Right renal pelvis (tissue), 4 donors: ENCODE measurements at regions not wholly inside any gene's neighbourhood (a gene's known extent, or its start where the extent isn't known, plus 50 kb on each side); places are given as distances from the start of the nearest gene placed in this dataset.

Experiments
- DNase-seq, 4 donors: peaks; one replicate each; pipeline ENCODE4 v3.0.0-alpha.2; 2013; ENCODE audit warnings: low read depth in 4 of 4, low spot score in 3 of 4, missing footprints in 1 of 4

DNA sequence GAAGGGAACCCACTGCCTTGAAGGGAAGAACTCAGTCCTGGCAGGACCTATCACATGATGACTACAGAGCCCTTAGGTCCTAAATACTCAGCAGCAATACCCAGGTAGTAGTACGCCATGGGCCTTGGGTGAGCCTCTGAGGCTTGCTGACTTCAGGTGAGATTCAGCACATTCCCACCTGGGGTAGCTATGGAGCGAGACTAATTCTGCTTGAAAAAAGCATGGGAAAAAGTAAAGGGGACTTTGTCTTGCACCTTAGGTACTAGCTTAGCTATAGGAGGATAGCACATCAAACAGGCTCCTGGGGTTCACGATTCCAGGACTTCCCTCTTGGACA, 98.2 kb upstream of the MEOX2 start:
- no peak for DNase-seq

GRCh38 chr7:15783987-15784693, 97.7 kb upstream of the MEOX2 start:
- DNase-seq: peak in 1 of 4 donors; percentile 30

DNA sequence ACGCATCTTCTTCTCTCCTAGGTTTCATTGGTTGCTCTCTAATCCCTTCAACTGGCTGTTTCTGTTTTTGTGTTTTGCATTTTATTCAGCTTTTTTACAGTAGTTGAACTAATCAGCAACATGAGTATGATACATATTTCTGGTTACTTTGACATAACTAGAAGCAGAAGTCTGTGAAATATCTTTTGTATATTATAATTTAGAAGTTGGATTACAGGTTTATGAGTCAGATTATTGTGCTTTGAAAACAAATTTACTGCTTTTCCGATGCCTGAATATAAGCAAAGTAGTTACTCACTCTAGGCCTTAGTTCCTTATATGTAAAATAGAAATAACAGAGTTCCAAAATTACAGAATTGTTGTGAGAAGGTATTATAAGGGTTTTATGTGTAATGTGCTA, 96.2 kb upstream of the MEOX2 start:
- no peak for DNase-seq

- no peak for DNase-seq
These were observed 95.5 kb upstream of the MEOX2 start for GRCh38 chr7:15781944-15782343.

DNA sequence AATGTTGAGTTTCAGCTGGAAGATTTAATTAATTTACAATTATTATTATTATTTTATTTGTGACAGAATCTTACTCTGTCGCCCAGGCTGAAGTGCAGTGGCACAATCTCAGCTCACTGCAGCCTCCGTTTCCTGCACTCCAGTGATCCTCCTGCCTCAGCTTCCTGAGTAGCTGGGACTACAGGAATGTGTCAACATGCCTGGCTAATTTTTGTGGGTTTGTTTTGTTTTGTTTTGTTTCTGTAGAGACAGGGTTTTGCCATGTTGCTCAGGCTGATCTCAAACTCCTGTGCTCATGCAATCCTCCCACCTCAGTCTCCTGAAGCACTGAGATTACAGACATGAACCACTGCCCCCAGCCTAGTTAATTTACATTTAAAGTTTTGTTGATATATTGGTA, 93.8 kb upstream of the MEOX2 start:
- DNase-seq: no peak

- no peak for DNase-seq
These were observed 91.7 kb upstream of the MEOX2 start for GRCh38 chr7:15778191-15778590.

GRCh38 chr7:15765753-15766152, 79.3 kb upstream of the MEOX2 start:
- no peak for DNase-seq

- DNase-seq: no peak
These were observed 78.4 kb upstream of the MEOX2 start for GRCh38 chr7:15764851-15765382.

GRCh38 chr7:15764010-15764409, 77.5 kb upstream of the MEOX2 start:
- no peak for DNase-seq

DNA sequence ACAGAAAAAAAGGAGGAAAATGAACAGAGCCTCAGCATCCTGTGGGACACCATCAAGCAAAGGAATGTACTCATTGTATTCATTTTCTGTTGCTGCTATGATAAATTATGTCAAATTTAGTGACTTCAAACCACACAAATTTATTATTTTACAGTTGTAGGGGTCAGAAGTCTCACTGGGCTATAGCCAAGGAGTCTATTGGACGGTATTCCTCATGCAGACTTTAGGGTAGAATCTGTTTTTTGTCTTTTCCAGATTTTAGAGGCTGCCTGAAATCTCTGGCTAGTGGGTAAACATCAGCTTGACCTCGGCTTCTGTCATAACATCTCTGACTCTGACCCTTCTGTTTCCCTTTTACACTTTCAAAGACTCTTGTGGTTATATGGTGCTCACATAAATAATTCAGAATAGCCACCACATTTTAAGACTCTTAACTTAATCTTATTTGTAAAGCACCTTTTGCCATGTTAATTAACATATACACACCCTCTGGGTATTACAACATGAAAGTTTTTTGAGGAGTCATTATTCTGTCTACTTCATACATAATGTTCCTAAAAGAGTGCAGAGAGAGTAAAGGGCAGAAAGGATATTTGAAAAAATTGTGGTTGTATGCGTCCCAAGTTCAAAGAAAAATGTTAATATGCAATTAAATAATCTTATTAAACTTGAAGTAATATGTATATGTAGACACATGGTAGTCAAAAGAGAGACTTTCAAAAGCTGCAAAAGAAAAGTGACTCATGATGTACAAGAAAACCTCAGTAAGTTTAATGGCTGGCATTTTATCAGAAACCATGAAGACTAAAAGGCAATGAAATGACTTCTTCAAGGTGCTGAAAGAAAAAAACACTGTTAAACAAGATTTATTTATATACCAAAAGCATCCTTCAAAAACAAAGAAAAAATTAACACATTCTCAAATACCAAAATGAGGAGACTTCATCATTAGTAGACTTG, 70.8 kb upstream of the MEOX2 start:
- DNase-seq: no peak

GRCh38 chr7:15755061-15755460, 68.6 kb upstream of the MEOX2 start:
- DNase-seq: no peak

DNA sequence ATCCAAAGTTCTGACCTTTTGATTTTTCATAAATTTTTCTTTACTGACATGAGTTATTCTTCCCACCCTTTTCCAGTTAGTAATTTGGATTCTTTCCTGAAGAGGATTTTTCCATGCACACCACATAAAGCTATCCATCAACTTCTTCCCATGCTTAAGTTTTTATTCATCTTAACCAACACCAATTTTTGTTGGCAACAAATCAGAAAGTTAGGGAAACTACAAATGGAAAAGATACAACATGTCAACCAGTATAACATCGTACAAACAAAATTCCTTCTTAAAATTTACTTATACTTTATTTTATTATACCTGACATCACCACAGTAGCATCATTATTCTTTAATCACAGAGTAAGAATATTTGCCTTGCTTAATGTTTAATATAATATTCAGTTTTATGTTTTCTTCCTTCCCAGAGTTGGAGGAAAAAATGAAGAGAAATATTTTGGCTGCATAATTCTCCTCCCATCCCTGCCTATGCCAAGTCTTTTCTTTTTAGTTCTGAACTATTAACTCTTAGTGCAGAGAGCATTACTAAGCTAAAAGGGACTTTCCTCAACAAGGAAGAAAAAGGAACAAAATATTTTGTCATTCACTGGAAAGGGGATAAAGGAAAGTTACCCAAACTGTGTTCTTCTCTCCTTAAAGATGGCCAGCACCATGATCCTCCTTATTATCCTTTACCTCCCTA, 67.5 kb upstream of the MEOX2 start:
- no peak for DNase-seq

DNA sequence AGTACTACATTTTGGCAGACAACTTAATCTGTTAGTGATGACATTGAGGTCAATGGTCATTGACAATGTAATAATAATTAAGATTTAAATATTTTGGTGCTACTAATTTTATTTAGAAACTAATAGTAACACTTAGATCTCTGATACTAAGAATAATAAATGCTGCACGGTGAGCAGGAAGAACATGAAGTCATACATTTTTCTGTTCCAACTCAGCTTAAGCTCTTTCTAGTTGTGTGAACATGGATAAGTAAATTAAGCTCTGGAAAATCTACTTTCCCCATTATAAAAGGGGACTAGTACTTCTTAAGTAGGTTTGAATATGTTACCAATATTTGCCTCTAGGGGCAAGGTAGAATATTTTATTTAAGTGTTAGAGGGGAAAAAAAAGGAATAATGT, 65.9 kb upstream of the MEOX2 start:
- no peak for DNase-seq

- DNase-seq: no peak
These were observed 64.8 kb upstream of the MEOX2 start for GRCh38 chr7:15751191-15751701.

DNA sequence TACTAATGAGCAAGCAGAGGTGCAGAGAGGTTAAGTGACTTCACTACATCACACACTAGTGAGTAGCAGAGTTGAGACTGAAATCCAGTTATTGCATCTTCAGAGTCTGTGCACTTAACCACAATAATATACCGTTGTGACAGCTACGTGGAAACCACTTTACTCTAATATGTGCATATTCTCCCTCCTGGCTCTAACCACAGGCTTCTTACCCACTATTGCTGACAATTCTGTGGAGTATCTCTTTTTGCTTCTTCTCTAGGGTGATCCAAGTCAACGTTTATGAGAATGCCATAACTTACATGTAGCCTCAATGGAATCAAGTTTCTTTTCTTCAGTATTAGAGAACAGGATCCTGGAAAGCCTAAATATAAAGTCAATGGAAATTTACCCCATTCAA, 64.2 kb upstream of the MEOX2 start:
- DNase-seq: no peak

GRCh38 chr7:15749631-15750030, 63.1 kb upstream of the MEOX2 start:
- DNase-seq: no peak

- no peak for DNase-seq
These were observed 61.2 kb upstream of the MEOX2 start for GRCh38 chr7:15747712-15748111.

DNA sequence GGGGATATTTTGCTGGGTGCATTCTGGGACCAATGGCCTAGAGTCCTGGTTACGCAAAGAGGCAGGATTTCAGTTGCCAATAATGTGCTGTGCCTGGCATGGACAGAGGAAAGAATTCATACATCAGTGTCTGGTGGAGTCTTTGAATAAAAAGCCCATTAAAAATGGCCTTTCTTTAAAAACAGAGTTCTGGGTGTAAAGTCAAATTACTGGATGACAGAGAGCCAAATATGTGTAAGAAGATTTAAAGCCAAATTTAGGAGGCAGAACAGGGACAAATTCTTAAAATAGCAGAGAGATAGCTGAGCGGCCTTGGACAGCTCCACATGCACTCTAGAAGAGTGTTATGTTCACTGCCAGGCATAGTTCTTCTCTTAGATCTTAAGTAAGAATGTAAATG, 60.8 kb upstream of the MEOX2 start:
- no peak for DNase-seq

DNA sequence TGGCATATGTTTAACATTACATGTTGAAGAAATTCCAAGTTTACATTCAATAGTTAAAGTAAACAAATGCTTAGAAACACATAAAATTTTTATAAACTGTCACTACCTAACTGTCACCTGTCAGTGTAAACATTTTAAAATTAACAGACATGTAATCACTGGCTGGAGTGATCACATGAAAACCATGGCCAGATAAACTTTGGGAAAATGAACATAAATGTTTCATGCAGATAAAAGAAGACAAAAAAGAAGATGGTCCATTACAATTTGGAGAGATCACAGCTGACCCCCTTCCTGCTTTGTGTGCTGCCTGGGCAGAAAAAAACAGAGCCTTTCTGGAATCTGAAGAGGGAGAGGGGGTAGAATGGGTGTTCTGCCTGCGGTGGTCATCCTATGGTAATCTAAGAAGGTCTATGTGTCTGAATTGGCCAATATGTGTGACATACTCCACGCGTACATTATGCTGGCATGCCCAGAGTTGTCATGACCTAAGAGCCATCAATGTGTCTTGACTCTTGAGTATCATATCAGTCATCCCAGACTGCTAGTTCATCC, 57.5 kb upstream of the MEOX2 start:
- DNase-seq: no peak

DNA sequence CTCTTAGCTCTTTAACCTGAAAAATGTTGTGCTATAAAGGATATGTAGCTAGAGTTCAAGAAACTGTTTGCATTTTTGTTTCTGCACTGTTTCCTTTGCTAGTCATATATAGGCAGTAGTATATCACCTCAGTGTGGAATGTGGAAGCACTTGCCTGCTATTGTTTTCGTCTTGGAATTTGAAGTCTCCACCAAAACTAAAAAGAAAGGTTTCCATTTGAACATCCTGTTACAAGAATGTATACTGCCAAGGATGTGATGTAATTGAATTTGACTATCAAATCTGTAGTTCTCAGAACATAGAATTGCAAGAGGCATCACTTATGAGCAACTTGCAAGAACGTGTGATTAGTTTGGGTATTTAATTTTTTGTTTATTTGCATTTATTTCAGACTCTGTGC, 51.1 kb upstream of the MEOX2 start:
- DNase-seq: no peak
